Naive thymus-derived CD8-positive, alpha-beta T cell (primary cell): ENCODE measurements at regions not wholly inside any gene's neighbourhood (a gene's known extent, or its start where the extent isn't known, plus 50 kb on each side); places are given as distances from the start of the nearest gene placed in this dataset.

ENCODE experiments used
- ATAC-seq, 2 donors: fragments of 150-1000 bp; cut with Tn5 transposase in 1 of 2; sonication (Bioruptor Pico), chemical (Tn5 transposase) in 1 of 2; 1 replicate in 1 of 2; 2 replicates in 1 of 2; pipeline ENCODE4 v1.10.0; 2021; ENCODE audit warnings: mild to moderate bottlenecking in 2 of 2, moderate library complexity in 2 of 2
- POLR2A ChIA-PET: fragments of 350-600 bp; sonication (Branson Sonifier 250); formaldehyde crosslinking; loops from one replicate; lab custom pipeline; 2021; ENCODE audit warnings: antibody characterized with exemption; lab: Charles Lee
- DNase-seq, 10 donors: peaks; one replicate each; pipeline versions ENCODE4 v3.0.0 to v3.0.0-alpha.2; 2020 to 2022
- H3K27ac Mint-ChIP-seq, 10 donors: one replicate each; pipeline ENCODE4 v1.8.0; 2020 to 2022; ENCODE audit warnings: mild to moderate bottlenecking in 10 of 10, mixed read lengths in 10 of 10, moderate library complexity in 4 of 10, inconsistent platforms in 1 of 10
- H3K27me3 Mint-ChIP-seq, 5 donors: one replicate each; pipeline ENCODE4 v1.8.0; 2021 to 2022; ENCODE audit warnings: mixed read lengths in 5 of 5
- H3K36me3 Mint-ChIP-seq, 3 donors: one replicate each; pipeline ENCODE4 v1.8.0; 2020 to 2022; ENCODE audit warnings: mixed read lengths in 3 of 3, mild to moderate bottlenecking in 2 of 3, inconsistent platforms in 1 of 3
- H3K4me1 Mint-ChIP-seq, 4 donors: one replicate each; pipeline ENCODE4 v1.8.0; 2021 to 2022; ENCODE audit warnings: mixed read lengths in 4 of 4
- H3K4me3 Mint-ChIP-seq, 10 donors: one replicate each; pipeline ENCODE4 v1.8.0; 2020 to 2022; ENCODE audit warnings: mild to moderate bottlenecking in 10 of 10, mixed read lengths in 10 of 10, moderate library complexity in 6 of 10, inconsistent platforms in 1 of 10
- H3K9me3 Mint-ChIP-seq, 9 donors: one replicate each; pipeline ENCODE4 v1.8.0; 2020 to 2022; ENCODE audit warnings: mixed read lengths in 9 of 9, mild to moderate bottlenecking in 3 of 9, inconsistent platforms in 1 of 9, moderate library complexity in 1 of 9

DNA sequence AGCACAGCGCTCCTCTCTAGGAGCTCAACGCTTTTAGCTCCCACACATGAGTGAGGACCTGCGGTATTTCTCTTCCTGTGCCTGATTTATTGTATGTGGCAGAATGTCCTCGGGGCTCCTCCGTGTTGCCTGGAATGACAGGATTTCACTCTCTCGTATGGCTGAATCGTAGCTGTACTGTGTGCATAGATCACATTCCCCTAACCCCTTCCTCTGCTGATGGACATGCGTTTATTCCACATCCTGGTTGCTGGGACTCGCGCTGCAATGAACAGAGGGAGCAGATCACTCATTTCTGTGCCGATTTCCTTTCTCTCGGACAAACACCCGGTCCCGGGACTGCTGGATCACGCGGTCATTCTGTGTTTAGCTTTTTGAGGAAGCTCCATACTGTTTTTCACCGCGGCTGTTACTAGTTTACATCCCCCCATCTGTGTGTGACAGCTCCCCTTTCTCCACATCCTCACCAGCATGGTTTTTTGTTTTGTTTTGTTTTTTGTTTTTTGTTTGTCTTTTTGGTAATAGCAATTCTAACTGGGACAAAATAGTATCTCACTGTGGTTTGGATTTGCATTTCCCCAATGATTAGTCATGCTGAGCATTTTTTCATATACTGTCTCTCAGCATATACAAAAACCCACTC is 76.3 kb downstream of the FOXL3 start:
- Mint-ChIP-seq H3K27ac (peak overlapping the region; percentile 56 to 93 (median 82)), H3K4me1 (peaks cover 43 to 58% (median 56%) of the 10 kb centered on the region in 4 donors), H3K4me3 (peak overlapping the region; percentile 55 to 89 (median 80)), H3K36me3 (no peaks in the 10 kb centered on the region), H3K9me3 (no peaks in the 10 kb centered on the region), H3K27me3 (peaks cover 0 to 7% (median 0%) of the 10 kb centered on the region in 5 donors)
- POLR2A ChIA-PET: interaction anchor here (1.2 to 5.2 kb wide), 2 partner anchors 13 to 54 kb away, joined by 3 to 79 read pairs; no protein-coding TSS in a partner anchor
- ATAC-seq (no peak), DNase-seq (peak in 1 of 10 donors; percentile 42)

DNA sequence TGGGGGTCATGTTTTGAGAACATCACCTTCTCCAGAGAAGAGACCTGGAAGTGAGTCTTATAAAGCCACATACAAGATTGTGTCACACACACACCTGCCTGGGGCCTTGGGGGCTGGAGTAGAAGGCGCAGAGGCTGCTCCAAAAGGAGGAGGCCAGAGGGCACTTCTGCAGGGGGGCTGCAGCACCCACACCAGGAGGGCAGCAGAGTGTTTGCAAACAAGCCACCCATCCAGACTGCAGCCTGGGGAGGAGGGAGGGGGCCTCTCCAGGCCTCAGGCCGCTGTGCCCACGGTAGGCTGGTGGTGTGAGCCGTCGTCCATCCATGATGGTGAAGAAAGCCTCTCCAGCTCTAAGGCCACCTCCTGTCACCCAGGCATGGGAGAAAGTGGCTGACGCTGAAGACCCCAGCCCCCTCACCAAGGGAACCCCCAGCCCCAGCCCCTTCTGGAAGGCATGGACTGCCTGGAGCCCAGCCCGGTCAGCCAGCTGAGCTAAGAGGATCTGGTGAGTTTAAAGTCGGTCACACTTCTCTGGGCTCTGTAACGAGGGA is 77.5 kb downstream of the FOXL3 start:
- Mint-ChIP-seq H3K36me3 (no peaks in the 10 kb centered on the region), H3K4me3 (peak overlapping the region in 3 of 10 donors; percentile 14 to 81 (median 74)), H3K27ac (peak overlapping the region in 2 of 10 donors; percentile 41 to 81), H3K9me3 (no peaks in the 10 kb centered on the region), H3K4me1 (peaks cover 37 to 49% (median 48%) of the 10 kb centered on the region in 4 donors), H3K27me3 (peaks cover 0 to 7% (median 0%) of the 10 kb centered on the region in 5 donors)
- POLR2A ChIA-PET: interaction anchor here (1.2 kb wide), 1 partner anchor 10 kb away, joined by 3 read pairs; no protein-coding TSS in a partner anchor
- ATAC-seq (no peak), DNase-seq (peak in 2 of 10 donors; percentile 4 to 59)

DNA sequence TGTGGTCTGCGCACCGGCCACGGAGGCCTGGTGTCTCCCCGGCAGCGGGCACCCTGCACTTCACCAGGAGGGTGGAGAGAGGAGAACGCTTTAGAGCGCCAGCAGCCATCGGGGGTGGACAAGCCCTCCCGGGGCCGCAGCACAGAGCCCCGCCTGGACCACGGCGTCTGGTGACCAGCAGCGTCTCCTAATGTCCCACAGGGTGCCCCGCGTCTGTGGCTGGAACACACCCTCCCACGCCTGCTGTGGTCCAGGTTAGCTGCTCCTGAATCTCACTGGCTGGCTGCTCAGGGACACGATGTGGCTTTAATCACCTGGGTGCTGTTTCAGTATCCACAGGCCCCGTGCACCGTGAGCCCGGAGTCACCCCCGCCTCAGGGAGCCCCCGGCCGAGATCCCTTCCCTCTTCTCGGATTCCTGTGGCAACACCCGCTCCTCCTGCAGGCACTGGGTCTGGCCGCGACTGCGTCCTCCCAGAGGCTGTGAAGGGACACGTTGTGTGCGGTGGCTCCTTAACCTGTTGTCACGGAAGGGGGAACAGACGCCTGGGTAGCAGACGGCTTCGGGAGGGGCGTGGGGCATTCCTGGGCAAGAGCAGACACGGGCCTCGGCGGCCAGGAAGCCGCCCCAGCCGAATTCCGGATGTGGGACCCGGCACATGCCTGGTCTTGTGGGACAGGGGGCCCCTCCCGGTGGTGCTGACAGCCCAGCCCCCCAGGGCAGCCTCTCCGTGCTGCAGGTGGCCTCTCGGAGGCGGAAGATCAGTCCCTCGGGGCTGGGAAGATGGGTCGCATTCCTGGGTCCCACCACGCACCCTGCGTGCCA is 78.9 kb downstream of the FOXL3 start:
- POLR2A ChIA-PET: interaction anchor here (1.2 kb wide), 1 partner anchor 11 kb away, joined by 3 read pairs; no protein-coding TSS in a partner anchor
- DNase-seq (peak in 2 of 10 donors; percentile 3 to 54), ATAC-seq (no peak)
- Mint-ChIP-seq H3K27me3 (peaks cover 0 to 7% (median 0%) of the 10 kb centered on the region in 5 donors), H3K36me3 (no peaks in the 10 kb centered on the region), H3K4me1 (peaks cover 28 to 40% (median 35%) of the 10 kb centered on the region in 4 donors), H3K27ac (no peak overlapping the region), H3K9me3 (no peaks in the 10 kb centered on the region), H3K4me3 (no peak overlapping the region)

GRCh38 chr7:369476-370258 is 79.7 kb downstream of the FOXL3 start:
- no peaks in the 10 kb centered on the region for H3K36me3 Mint-ChIP-seq
- H3K4me1 Mint-ChIP-seq: peaks cover 23 to 32% (median 27%) of the 10 kb centered on the region in 4 donors
- ATAC-seq: no peak
- no peak overlapping the region for H3K27ac Mint-ChIP-seq
- H3K4me3 Mint-ChIP-seq: no peak overlapping the region
- peak in 2 of 10 donors; percentile 6 to 21 for DNase-seq
- POLR2A ChIA-PET: no interaction called here
- peaks cover 0 to 7% (median 0%) of the 10 kb centered on the region in 5 donors for H3K27me3 Mint-ChIP-seq
- H3K9me3 Mint-ChIP-seq: no peaks in the 10 kb centered on the region

DNA sequence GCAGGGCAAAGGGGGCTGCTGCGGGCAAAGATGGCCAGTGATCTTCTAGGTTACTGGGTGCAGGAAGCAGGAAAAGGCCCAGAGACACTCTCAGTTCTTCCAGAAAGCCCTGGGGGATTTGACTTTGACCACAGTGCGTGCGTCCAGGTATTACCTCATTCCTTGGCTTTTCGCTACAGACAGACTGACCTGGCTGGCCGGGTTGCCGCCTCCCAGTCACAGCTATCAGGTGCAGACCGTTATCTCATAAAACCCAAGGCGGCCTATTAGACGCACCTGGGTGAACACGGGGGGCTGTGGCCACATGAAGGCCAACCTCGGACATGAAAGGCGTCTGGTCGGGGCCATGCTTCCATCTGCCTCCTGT is 80.3 kb downstream of the FOXL3 start:
- H3K36me3 Mint-ChIP-seq: no peaks in the 10 kb centered on the region
- POLR2A ChIA-PET: no interaction called here
- ATAC-seq (no peak), DNase-seq (no peak)
- H3K9me3 Mint-ChIP-seq: no peaks in the 10 kb centered on the region
- H3K4me1 Mint-ChIP-seq: peaks cover 20 to 26% (median 22%) of the 10 kb centered on the region in 4 donors
- peaks cover 0 to 7% (median 0%) of the 10 kb centered on the region in 5 donors for H3K27me3 Mint-ChIP-seq
- H3K4me3 Mint-ChIP-seq: no peak overlapping the region
- H3K27ac Mint-ChIP-seq: peak overlapping the region in 1 of 10 donors; percentile 46

- H3K9me3 Mint-ChIP-seq: no peaks in the 10 kb centered on the region
- H3K36me3 Mint-ChIP-seq: no peaks in the 10 kb centered on the region
- POLR2A ChIA-PET: no interaction called here
- no peak overlapping the region for H3K4me3 Mint-ChIP-seq
- peaks cover 15 to 21% (median 18%) of the 10 kb centered on the region in 4 donors for H3K4me1 Mint-ChIP-seq
- no peak for ATAC-seq
- H3K27ac Mint-ChIP-seq: no peak overlapping the region
- DNase-seq: no peak
- peaks cover 0 to 7% (median 0%) of the 10 kb centered on the region in 5 donors for H3K27me3 Mint-ChIP-seq
Measured at GRCh38 chr7:370775-371118, 80.8 kb downstream of the FOXL3 start.

GRCh38 chr7:371119-371778 is 81.3 kb downstream of the FOXL3 start:
- H3K4me1 Mint-ChIP-seq: peaks cover 11 to 16% (median 13%) of the 10 kb centered on the region in 4 donors
- peak overlapping the region in 1 of 10 donors; percentile 78 for H3K27ac Mint-ChIP-seq
- H3K9me3 Mint-ChIP-seq: no peaks in the 10 kb centered on the region
- H3K36me3 Mint-ChIP-seq: no peaks in the 10 kb centered on the region
- ATAC-seq: no peak
- peak in 2 of 10 donors; percentile 1 to 57 for DNase-seq
- POLR2A ChIA-PET: interaction anchor here (0.6 kb wide), 1 partner anchor 277 kb away, joined by 4 read pairs; no protein-coding TSS in a partner anchor
- peaks cover 0 to 3% (median 0%) of the 10 kb centered on the region in 5 donors for H3K27me3 Mint-ChIP-seq
- no peak overlapping the region for H3K4me3 Mint-ChIP-seq

DNA sequence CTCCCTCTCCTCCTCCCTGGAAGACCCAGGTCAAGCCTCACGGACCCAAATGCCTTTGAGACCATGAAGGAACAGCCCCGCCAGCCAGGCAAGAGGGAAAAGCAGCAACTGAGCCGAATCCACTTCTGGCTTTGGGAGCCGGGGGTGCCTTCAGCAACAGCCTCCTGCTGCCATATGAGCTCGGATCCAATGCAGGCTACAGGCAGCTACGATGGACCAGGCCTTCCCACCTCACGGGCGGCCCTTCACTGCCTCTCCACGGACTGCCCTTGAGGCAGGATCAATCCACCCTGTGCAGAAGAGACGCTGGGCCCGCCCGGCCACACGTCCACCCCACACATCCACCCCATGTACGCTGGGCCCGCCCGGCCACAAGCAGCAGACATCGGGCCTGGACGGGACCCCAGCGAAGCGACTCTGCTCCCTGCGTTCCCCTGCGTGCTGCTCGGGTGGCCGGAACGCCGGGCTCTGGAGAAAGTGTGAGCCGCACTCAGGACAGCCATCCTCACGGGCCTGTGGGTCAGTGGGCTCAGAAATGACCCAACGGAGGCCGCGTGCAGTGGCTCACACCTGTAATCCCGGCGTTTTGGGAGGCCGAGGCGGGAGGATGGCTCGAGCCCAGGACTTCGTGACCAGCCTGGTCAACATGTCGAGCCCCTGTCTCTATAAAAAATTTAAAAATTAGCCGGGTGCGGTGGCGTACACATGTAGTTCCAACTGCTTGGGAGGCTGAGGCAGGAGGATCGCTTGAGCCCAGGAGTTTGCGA is 82.0 kb downstream of the FOXL3 start:
- Mint-ChIP-seq H3K36me3 (no peaks in the 10 kb centered on the region), H3K27me3 (no peaks in the 10 kb centered on the region), H3K27ac (peak overlapping the region in 1 of 10 donors; percentile 78), H3K4me1 (peaks cover 5 to 9% (median 7%) of the 10 kb centered on the region in 4 donors), H3K9me3 (no peaks in the 10 kb centered on the region), H3K4me3 (no peak overlapping the region)
- POLR2A ChIA-PET: interaction anchor here (0.6 to 0.7 kb wide), 2 partner anchors 8 to 276 kb away, joined by 3 to 4 read pairs; no protein-coding TSS in a partner anchor
- ATAC-seq (no peak), DNase-seq (peak in 2 of 10 donors; percentile 15 to 50)

GRCh38 chr7:372546-372931 is 82.6 kb downstream of the FOXL3 start:
- Mint-ChIP-seq H3K27me3 (no peaks in the 10 kb centered on the region), H3K4me3 (peak overlapping the region in 1 of 10 donors; percentile 29), H3K4me1 (peaks cover 2 to 5% (median 4%) of the 10 kb centered on the region in 4 donors), H3K27ac (peak overlapping the region in 2 of 10 donors; percentile 63 to 81), H3K9me3 (no peaks in the 10 kb centered on the region), H3K36me3 (no peaks in the 10 kb centered on the region)
- POLR2A ChIA-PET: interaction anchor here (0.7 kb wide), 1 partner anchor 9 kb away, joined by 3 read pairs; no protein-coding TSS in a partner anchor
- ATAC-seq (no peak), DNase-seq (peak in 1 of 10 donors; percentile 50)

DNA sequence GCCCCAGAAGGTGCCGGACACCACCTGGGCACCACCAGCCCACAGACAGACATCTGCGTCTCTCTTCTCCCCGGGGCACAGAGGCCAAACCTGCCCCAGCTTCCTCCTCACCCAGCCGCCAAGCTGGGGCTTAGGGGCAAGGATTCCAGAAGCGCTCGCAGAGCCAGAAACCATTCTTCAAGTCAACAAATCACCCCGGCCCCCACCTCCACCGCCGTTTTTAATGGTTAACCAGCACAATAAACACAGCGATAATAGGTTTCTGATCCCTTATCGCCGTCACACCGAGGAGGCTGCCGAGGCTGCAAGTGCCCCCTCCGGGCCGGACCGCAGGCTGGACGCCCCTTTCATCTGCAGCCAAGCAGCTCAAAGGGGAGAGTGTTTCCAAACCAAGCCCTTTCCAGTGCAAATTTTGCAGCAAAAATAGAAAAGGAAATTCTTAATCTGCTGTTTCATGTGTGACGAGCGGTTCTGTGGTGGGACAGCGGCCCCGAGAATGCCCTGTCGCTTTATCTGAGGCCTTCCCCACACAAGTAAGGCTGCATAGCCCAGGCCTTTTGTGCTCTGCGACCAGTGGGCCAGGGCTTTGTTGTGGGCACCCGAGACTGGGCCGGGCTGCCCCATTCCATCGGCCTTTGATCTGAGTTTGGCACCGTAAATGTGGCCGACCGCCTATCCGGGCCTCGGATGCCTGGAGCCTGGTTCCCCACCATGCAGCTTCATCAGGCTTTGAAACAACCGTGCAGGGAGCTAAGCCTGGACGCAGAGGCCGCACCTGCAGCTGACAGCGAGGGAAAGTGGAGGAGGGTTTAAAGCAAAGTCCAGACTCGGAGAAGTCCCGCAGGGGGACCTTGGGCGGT is 83.2 kb downstream of the FOXL3 start:
- peak overlapping the region in 1 of 10 donors; percentile 29 for H3K4me3 Mint-ChIP-seq
- peak in 3 of 10 donors; percentile 2 to 55 (median 14) for DNase-seq
- no peaks in the 10 kb centered on the region for H3K9me3 Mint-ChIP-seq
- no peaks in the 10 kb centered on the region for H3K36me3 Mint-ChIP-seq
- H3K27me3 Mint-ChIP-seq: no peaks in the 10 kb centered on the region
- POLR2A ChIA-PET: interaction anchor here (0.7 kb wide), 1 partner anchor 9 kb away, joined by 3 read pairs; no protein-coding TSS in a partner anchor
- ATAC-seq: no peak
- H3K4me1 Mint-ChIP-seq: peaks cover 5 to 7% (median 6%) of the 10 kb centered on the region in 4 donors
- peak overlapping the region in 2 of 10 donors; percentile 63 to 81 for H3K27ac Mint-ChIP-seq
